ENCODE measurements at regions not wholly inside any gene's neighbourhood (a gene's known extent, or its start where the extent isn't known, plus 50 kb on each side); places are given as distances from the start of the nearest gene placed in this dataset.

GRCh38 chr5:13581914-13582313 lies 362.6 kb downstream of the DNAH5 start:
- ChIA-PET CTCF (no interaction called here), POLR2A (no interaction called here), RAD21 (ENCODE audit: low non-redundant PET in 1 of 2, low total read pairs in 2 of 2, uncharacterized antibody in 2 of 2, unreplicated experiment in 2 of 2) (no interaction called here)
- Histone ChIP-seq H3K9me2 (ENCODE audit: insufficient read depth) (no peaks in the 10 kb centered on the region), H3K79me2 (ENCODE audit: insufficient read depth, low read length) (no peaks in the 10 kb centered on the region), H3K4me3 (replicated peaks in 1 of 2; ENCODE audit: low read depth in 1 of 2, low read length in 2 of 2) (no peak overlapping the region), H3K27ac (ENCODE audit: low read depth, low read length) (no peak overlapping the region), H3K9me3 (ENCODE audit: control insufficient read depth in 1 of 2, insufficient read depth in 1 of 2, low read depth in 1 of 2, low read length in 2 of 2) (peaks cover 0 to 8% of the 10 kb centered on the region in 2 experiments; a peak in 2 of 4 replicates), H3K36me3 (ENCODE audit: control insufficient read depth in 1 of 2, insufficient read depth in 2 of 2, low read length in 2 of 2) (no peaks in the 10 kb centered on the region), H2AFZ (ENCODE audit: low read depth, low read length, poor library complexity, severe bottlenecking) (no peak overlapping the region), H3K4me2 (ENCODE audit: low read length) (no peak overlapping the region), H3K27me3 (ENCODE audit: insufficient read depth, low read length) (no peaks in the 10 kb centered on the region), H4K20me1 (ENCODE audit: insufficient read depth) (no peaks in the 10 kb centered on the region), H3K9ac (ENCODE audit: low read length) (no peak overlapping the region), H3K4me1 (ENCODE audit: control insufficient read depth in 1 of 2, insufficient read depth in 2 of 2, low read length in 2 of 2) (no peaks in the 10 kb centered on the region)
- no TSS peak for BruUV-seq (replicated peaks)
- intact Hi-C loops (cut with micrococcal nuclease), result no loop called here
- ATAC-seq, result no peak
- TF ChIP-seq SP1 (IDR thresholded peaks at IDR 0.05; ENCODE audit: low read depth) (no peak), RAD21 (IDR thresholded peaks at IDR 0.05; ENCODE audit: low read depth) (no peak), YY1 (IDR thresholded peaks at IDR 0.05; ENCODE audit: extremely low read depth, insufficient replicate concordance, low read depth, low read length) (no peak), REST (IDR thresholded peaks at IDR 0.05; ENCODE audit: low read depth) (no peak), FOSL1 (IDR thresholded peaks at IDR 0.05; ENCODE audit: low read depth) (no peak), TCF7L2 (IDR thresholded peaks at IDR 0.05; ENCODE audit: borderline replicate concordance, extremely low read depth, insufficient read depth, insufficient read length) (no peak), POLR2A (IDR thresholded peaks at IDR 0.05; ENCODE audit: borderline replicate concordance, extremely low read depth, insufficient read depth, insufficient read length) (no peak), POLR2AphosphoS5 (IDR thresholded peaks at IDR 0.05; ENCODE audit: low read depth, low read length) (no peak), CEBPB (IDR thresholded peaks at IDR 0.05; ENCODE audit: low read depth) (no peak)
- no peak for DNase-seq (ENCODE audit: low read depth, low spot score)

Measured in HCT116 (cell line).